ENCODE measurements at regions not wholly inside any gene's neighbourhood (a gene's known extent, or its start where the extent isn't known, plus 50 kb on each side); places are given as distances from the start of the nearest gene placed in this dataset.

- DNase-seq: no peak
These were observed 586.3 kb upstream of the LMCD1 start for GRCh38 chr3:7915356-7915755.

GRCh38 chr3:7917443-7918151, 584.0 kb upstream of the LMCD1 start:
- no peak for DNase-seq

DNA sequence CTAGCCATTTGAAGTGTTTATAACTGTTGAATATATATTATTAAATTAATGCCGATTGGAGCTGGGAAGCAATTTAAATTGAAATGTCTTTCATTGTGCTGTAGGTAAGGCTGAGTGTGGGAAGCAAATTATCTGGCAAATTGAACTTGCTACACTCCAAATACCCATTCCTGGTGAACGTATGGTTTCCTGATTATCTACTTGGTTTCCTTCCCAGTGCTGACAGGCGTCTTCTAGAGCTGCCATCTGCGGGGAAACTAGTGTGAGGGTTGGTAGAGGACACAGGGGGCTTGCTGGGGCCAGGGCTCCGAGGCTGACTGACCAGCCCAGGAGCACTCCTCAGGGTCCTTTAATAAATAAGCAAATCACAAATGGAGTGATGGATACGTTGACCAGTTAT, 581.4 kb upstream of the LMCD1 start:
- DNase-seq: no peak

GRCh38 chr3:7924228-7924627, 577.4 kb upstream of the LMCD1 start:
- no peak for DNase-seq

DNA sequence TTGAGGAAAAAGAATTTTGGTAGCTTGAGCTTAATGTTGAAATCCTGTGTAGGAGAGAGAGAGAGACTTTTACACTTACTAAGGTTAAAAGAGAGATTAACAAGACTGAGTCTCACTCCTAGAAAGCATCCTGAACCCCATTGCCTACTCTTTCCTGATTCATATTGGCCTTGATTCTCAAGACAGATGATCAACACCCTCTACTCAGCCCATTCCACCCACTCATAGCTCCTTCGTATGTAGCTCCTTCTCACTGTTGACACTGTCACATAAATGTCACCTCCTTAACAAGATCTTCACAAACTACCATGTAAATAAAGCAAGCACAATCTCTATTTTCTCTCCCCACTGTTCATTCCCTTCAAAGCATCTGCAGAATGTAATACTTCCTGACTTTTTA, 574.6 kb upstream of the LMCD1 start:
- no peak for DNase-seq

- no peak for DNase-seq
These were observed 573.8 kb upstream of the LMCD1 start for GRCh38 chr3:7927864-7928263.

- no peak for DNase-seq
These were observed 572.2 kb upstream of the LMCD1 start for GRCh38 chr3:7929319-7929889.

DNA sequence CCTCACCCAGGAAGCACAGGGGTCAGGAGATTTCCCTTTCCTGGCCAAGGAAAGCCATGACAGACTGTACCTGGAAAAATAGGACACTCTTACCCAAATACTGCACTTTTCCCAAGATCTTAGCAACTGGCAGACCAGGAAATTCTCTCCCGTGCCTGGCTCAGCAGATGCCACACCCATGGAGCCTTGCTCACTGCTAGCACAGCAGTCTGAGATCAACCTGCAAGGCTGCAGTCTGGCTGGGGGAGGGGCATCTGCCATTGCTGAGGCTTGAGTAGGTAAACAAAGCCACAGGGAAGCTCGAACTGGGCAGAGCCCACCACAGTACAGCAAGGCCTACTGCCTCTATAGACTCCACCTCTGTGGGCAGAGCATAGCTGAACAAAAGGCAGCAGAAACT, 567.3 kb upstream of the LMCD1 start:
- no peak for DNase-seq

DNA sequence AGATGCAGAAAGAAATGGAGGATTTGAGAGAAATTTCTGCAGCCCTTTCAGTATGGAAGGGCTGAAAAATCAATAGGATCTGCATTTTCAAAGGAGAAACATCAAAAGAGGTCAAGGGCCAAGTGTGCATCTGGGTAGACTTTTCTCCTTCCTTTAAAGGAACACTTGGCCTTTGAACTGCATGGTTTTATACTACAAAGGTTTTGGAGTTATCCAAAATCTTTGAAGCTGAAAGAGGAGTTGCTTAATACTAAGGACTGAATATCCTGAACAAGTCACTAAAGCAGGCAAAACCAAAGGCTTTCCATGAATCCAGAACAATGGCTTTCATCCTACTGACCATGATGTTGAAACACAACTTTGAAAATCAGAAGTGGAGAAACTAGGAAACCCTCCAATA, 553.7 kb upstream of the LMCD1 start:
- no peak for DNase-seq

DNA sequence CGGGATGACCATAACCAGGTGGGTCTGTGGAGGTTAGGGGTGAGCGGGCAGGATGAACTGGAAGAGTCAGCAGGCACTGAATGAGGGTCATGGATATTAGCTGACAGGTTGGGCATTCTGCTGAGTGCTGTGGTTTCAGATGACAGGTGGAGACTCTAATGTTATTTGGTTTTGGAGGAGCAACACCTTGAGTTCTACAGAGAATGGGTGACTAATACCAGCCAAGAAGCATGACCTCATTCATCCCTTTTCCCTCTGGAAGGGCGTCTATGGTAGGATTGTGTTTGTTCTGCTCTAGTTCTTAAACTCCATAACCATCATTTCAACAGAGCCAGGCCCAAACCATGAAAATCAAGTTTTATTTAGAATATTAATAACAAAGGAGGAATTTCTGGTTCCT, 550.7 kb upstream of the LMCD1 start:
- DNase-seq: no peak

DNA sequence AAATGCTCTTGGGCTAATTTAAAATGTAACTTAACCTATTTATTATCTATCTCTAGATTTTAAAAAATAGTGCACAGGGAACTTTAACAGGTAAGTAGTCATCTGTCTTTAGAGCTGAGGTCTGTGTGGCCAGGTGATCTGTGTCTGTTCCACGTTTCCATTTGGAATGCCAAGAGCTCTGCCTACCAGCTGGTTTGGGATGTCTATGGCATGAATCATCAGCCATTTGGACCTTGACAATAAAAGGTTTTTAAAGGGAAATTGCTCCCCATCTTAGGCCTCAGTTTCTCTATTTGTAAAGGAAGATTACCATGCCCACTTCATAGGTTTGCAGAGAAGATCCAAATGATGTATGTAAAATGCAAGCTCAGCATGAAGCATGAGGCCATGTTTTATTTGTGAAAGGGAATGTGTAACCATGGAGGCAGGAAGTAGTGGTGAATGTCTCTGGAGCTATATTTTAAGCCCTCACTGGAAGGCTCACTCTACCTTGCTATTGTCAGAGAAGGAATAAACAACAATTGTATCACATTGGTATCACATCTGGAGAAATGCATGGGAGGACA, 548.1 kb upstream of the LMCD1 start:
- DNase-seq: no peak

- no peak for DNase-seq
These were observed 544.6 kb upstream of the LMCD1 start for GRCh38 chr3:7957024-7957423.

GRCh38 chr3:7959094-7959493, 542.5 kb upstream of the LMCD1 start:
- DNase-seq: no peak

- no peak for DNase-seq
These were observed 541.0 kb upstream of the LMCD1 start for GRCh38 chr3:7960601-7961000.

- no peak for DNase-seq
These were observed 539.3 kb upstream of the LMCD1 start for GRCh38 chr3:7962301-7962700.

DNA sequence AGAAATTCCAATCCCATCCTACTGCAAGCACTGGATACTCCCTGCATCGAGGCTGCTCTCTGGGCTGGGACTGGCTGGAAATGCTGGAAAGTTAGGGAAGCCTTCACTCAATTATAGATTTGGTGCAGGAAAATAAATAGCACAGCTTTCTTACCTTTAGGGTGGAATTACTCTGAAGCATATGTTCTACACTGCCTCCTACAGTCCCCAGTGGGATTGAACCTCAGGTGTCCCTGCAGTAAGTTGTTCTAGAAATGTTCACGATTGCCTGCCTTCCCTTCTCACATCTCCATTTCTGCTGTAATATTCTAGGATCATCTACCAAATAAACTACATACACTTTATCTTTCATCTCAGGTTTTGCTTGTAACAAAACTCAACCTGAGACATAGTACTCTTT, 536.7 kb upstream of the LMCD1 start:
- no peak for DNase-seq

DNA sequence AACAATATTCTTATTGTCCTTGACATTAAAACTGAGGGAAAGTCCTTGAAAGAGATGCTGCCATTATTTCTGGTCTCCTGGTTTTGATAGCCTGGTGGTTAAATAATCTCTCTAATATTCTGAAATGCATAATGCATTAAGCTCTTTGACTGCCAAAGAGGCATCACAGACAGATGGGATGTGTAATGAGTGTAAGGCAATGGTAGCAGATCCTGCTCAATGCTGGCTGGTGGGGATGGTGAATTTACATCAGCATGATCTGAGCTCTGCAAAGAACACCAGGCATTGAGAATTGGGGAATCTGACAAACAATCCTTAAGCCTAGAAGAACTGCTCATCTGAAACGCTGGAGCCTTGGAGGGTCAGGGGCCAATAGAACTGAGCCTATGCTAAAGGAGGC, 528.6 kb upstream of the LMCD1 start:
- no peak for DNase-seq

GRCh38 chr3:7977245-7978086, 524.2 kb upstream of the LMCD1 start:
- no peak for DNase-seq

DNA sequence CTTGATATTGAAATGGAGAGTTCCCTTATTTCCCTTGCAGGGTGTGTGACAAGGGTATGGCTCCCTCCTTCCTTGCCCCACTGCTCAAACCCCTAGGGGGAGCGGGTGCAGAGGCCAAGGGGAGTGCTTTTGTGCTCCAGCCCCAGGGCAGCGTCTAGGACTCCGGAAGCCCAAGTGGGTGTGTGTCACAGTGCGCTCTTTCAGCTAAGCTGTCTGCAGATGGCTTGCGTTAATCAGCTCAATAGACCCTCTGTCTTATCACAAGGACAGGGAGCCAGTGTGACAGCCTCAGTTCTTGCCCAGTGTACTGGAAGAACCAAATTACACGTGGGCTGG, 523.6 kb upstream of the LMCD1 start:
- no peak for DNase-seq

GRCh38 chr3:7982126-7982525, 519.5 kb upstream of the LMCD1 start:
- no peak for DNase-seq

DNA sequence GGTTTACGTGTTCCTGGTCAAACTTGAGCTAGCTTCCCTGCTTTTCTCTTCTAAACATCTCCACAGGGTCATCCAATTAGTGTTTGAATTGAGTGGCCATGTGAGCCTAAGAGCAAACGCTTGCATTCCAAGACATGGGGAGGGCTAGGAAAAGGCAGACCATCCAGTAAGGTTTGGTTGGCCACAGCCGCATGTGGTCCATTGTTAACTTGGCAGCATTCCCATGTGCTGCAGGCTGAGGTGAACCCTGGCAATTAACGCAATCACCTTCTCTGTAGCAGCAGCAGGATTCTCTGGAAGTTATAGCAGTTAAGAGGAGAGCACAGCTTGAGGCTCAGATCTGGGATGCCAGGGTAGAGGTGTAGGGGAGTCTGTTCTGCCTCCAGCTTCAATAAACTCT, 502.2 kb upstream of the LMCD1 start:
- DNase-seq: peak; percentile 65

GRCh38 chr3:8001307-8001706, 500.3 kb upstream of the LMCD1 start:
- DNase-seq: no peak

DNA sequence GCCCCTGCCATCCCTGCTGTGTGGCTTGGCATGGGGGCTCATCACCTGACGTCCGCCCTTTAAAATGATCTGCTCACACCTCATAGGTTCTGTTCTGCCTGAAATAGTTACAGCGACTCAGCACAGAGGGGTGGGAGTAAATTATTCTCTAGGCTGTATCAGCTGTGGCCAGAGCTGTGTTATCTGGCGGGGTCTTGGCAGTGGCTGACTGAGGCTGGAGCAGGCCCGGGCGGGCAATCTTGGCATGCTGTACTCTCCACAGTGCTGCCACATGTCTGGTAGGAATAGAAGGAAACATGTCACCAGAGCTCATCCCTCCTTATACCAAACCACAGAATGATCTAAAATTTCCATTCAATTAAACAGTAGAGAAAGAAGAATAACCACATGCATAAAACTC, 499.9 kb upstream of the LMCD1 start:
- DNase-seq: no peak

GRCh38 chr3:8011902-8012301, 489.7 kb upstream of the LMCD1 start:
- DNase-seq: no peak

Measured in NCI-H2227 treated with DMSO at 0.1 percent for 48 hours (cell line).